ENCODE measurements at regions not wholly inside any gene's neighbourhood (a gene's known extent, or its start where the extent isn't known, plus 50 kb on each side); places are given as distances from the start of the nearest gene placed in this dataset.

DNA sequence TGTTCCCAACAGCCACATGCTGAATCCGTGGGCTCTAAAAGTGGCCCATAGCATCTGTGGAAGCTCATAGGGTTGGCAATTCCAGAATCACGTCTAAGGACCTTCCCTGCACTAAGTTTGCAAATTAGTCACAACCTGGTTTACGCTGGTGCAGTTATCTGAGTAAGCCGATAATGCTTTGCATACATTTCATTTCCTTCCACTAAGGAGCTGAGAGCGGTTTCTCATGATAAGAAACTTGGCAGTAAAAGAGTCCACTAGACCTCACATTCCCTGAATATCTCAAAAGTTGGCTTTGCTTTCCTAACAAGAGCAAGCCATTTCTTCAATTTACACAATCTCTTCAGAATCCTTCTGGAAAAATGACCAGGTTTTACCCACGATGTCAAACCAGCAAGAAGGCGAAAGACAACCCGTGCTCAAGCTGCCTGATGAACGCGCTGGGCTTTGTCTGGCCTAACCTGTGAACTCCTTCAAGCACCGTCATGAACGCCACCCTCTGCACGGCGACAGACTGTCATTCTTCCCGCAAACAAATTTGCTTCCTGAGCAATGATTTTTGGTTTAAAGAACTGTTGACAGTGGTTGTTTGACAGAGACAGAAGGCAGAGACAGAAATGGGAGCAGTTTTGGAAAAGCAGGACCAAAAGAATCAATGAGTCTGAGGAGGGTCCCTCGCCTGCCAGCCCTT, 73.0 kb upstream of the COPS8 start (continued):
- TF ChIP-seq, protein P1, sequence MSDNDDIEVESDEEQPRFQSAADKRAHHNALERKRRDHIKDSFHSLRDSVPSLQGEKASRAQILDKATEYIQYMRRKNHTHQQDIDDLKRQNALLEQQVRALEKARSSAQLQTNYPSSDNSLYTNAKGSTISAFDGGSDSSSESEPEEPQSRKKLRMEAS (IDR thresholded peaks at IDR 0.05): no peak
- TF ChIP-seq RXRA (IDR thresholded peaks at IDR 0.05; ENCODE audit: insufficient read depth, low read depth, low read length) (no peak), YY1 (IDR thresholded peaks at IDR 0.05; ENCODE audit: low read depth, low read length) (no peak), TAF1 (IDR thresholded peaks at IDR 0.05; ENCODE audit: low read depth, low read length) (no peak)

Measured in H1 (cell line).